Natural killer cell treated with Interleukin-12 subunit alpha and Interleukin-12 subunit beta and Interleukin-15 and Interleukin-18, amount 100 ng/mL, for 72 hours (primary cell): ENCODE measurements at regions not wholly inside any gene's neighbourhood (a gene's known extent, or its start where the extent isn't known, plus 50 kb on each side); places are given as distances from the start of the nearest gene placed in this dataset.

Experiments
- ATAC-seq, 2 donors: fragments of 150-1000 bp; cut with Tn5 transposase in 1 of 2; sonication (Bioruptor Pico), chemical (Tn5 transposase) in 1 of 2; 2 replicates each; pipeline ENCODE4 v1.10.0; 2021
- DNase-seq: peaks from one replicate; pipeline ENCODE4 v3.0.0; 2022; ENCODE audit warnings: low spot score
- H3K27ac Mint-ChIP-seq, 2 donors: 1 replicate in 1 of 2; 2 replicates in 1 of 2; pipeline ENCODE4 v1.8.0; 2022; ENCODE audit warnings: mixed read lengths in 2 of 2, mild to moderate bottlenecking in 1 of 2, moderate library complexity in 1 of 2
- H3K27me3 Mint-ChIP-seq, 2 donors: 1 replicate in 1 of 2; 2 replicates in 1 of 2; pipeline ENCODE4 v1.8.0; 2022; ENCODE audit warnings: mixed read lengths in 2 of 2
- H3K36me3 Mint-ChIP-seq: one replicate; pipeline ENCODE4 v1.8.0; 2022; ENCODE audit warnings: mixed read lengths
- H3K4me1 Mint-ChIP-seq, 2 donors: 1 replicate in 1 of 2; 2 replicates in 1 of 2; pipeline ENCODE4 v1.8.0; 2022; ENCODE audit warnings: low read depth in 2 of 2, mixed read lengths in 2 of 2, mild to moderate bottlenecking in 1 of 2
- H3K4me3 Mint-ChIP-seq: one replicate; pipeline ENCODE4 v1.8.0; 2022; ENCODE audit warnings: mixed read lengths
- H3K9me3 Mint-ChIP-seq: 2 replicates; pipeline ENCODE4 v1.8.0; 2022; ENCODE audit warnings: mixed read lengths

DNA sequence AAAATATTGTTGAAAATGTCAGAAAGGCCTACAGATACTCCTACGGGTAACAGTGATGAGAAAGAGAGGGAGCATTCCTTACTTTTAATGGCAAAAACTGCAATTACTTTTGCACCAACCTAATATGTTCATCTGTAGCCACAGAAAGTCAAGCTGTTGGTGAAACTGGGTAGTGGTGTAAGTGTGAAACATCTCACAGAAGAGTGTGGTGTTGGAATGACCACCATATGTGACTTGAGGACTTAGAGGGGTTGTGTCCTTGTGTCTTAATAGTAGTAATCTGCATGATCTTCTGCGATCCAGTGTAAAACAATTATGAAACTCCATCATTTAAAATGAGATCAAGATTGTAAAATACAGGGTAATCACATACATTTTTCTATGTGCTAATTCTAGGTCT, 320.7 kb downstream of the ADGRL2 start:
- Mint-ChIP-seq H3K36me3 (no peaks in the 10 kb centered on the region), H3K4me1 (peaks cover 0 to 4% of the 10 kb centered on the region in 2 donors), H3K27ac (no peak overlapping the region), H3K27me3 (no peaks in the 10 kb centered on the region), H3K9me3 (peaks cover 2% of the 10 kb centered on the region), H3K4me3 (no peak overlapping the region)
- no peak for ATAC-seq
- DNase-seq, result no peak

DNA sequence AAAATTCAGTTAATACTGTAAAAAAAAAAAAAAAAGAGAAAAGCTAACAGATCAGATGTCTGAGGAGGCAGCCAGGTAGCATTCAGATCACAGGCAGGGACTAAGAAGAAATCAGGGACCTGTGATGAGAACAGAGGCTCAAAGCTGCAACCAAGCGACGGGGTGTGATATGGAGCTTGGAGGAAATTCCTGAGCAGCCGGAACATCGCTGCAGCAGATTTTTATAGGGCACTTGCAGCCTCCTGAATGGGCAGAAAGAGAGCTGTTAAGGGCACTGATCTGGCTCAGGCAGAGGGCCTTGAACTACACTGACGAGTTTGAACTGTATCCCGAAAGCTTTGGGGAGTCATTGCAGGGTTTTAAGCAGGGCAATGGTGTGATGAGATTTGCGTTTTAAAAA, 315.4 kb downstream of the ADGRL2 start:
- Mint-ChIP-seq H3K27me3 (no peaks in the 10 kb centered on the region), H3K27ac (no peak overlapping the region), H3K9me3 (no peaks in the 10 kb centered on the region), H3K36me3 (no peaks in the 10 kb centered on the region), H3K4me3 (no peak overlapping the region), H3K4me1 (no peaks in the 10 kb centered on the region)
- ATAC-seq, result no peak
- no peak for DNase-seq

DNA sequence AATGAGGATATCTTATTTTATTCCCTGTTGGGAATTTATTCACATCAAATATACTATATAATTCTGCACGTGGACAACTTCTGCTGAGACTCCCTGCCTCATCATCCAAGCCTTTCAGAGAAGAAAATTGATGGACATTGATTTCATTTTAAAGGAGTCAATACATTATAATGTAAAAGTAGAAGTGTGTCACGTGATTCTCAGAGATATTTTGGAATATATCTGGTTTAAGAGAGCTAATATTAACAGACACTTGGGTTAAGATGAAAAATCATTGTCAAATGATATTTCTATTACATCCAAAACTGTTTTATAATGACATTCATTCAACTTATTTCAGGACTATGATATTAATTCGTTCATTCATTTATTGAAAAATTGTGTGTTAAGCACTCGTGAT, 314.2 kb downstream of the ADGRL2 start:
- H3K4me3 Mint-ChIP-seq, result no peak overlapping the region
- ATAC-seq, result no peak

DNA sequence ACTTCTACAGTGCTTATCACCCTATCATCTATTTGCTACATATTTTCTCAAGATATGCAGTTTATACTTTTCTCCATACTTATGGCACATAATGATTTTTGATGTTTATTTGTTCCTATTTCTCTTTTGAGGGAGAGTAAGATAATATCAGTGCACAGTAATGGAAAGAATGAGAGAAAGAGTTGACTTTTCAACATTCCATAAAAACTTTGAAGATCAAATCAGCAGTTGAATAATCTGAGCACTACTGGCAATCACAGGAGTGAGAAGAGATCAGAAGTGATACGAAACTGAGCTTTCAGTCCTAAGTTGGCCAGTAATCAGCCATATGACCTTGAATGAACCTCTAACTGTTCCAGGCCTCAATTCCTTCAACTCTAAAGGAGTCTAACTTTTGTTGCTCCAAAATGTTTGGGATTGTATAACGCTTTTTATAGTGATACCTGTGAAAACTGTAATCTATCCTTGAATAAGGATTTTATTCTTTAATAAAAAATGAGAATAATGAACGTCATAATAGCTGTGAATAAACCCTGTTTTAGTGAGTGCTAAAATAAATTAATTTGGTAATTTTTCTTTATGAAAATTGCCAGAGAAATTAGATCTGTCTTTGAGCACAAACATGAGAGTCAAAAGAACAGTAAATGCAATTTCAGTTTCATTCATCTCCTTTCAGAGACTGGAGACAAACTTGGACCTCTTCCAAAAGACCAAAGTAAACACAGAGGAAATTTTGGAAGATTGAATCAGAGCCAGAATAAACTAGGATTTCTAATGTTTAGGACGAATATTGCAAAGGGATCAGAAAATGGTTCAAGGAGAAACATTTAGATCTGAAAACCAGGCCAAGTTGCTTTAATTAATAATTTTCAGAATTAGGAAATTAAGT, 309.9 kb downstream of the ADGRL2 start:
- no peak for DNase-seq
- no peak for ATAC-seq
- H3K9me3 Mint-ChIP-seq, result no peaks in the 10 kb centered on the region
- no peaks in the 10 kb centered on the region for H3K27me3 Mint-ChIP-seq
- H3K4me1 Mint-ChIP-seq, result peaks cover 6 to 10% of the 10 kb centered on the region in 2 donors
- peaks cover 4% of the 10 kb centered on the region for H3K36me3 Mint-ChIP-seq
- no peak overlapping the region for H3K27ac Mint-ChIP-seq
- no peak overlapping the region for H3K4me3 Mint-ChIP-seq

More for the DNA sequence above, 314.2 kb downstream of the ADGRL2 start:
- Mint-ChIP-seq H3K36me3 (no peaks in the 10 kb centered on the region), H3K9me3 (no peaks in the 10 kb centered on the region), H3K27me3 (no peaks in the 10 kb centered on the region), H3K27ac (no peak overlapping the region), H3K4me1 (peaks cover 0 to 2% of the 10 kb centered on the region in 2 donors)
- no peak for DNase-seq

DNA sequence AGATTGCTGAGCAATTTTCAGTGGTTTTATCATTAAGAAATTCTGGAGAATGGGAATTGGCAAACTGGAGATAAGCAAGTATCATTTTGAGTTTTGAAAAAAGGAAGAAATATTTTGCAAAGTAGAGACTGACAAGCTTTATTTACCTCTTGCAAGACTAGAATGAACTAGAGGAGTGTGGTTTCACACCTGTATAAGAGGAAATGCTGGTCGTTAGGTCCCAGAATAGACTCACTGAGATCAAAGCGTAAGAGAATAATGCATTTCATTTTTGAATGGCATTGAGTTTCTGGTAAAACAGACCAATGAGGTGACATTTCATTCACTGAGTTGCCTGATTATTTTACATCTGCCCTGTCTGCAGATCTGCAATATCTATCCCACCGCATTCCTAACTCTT, 308.1 kb downstream of the ADGRL2 start:
- ATAC-seq (no peak), DNase-seq (no peak)
- H3K27me3 Mint-ChIP-seq, result no peaks in the 10 kb centered on the region
- peaks cover 6 to 10% of the 10 kb centered on the region in 2 donors for H3K4me1 Mint-ChIP-seq
- H3K27ac Mint-ChIP-seq, result no peak overlapping the region
- peaks cover 6% of the 10 kb centered on the region for H3K9me3 Mint-ChIP-seq
- no peak overlapping the region for H3K4me3 Mint-ChIP-seq
- H3K36me3 Mint-ChIP-seq, result peaks cover 9% of the 10 kb centered on the region

DNA sequence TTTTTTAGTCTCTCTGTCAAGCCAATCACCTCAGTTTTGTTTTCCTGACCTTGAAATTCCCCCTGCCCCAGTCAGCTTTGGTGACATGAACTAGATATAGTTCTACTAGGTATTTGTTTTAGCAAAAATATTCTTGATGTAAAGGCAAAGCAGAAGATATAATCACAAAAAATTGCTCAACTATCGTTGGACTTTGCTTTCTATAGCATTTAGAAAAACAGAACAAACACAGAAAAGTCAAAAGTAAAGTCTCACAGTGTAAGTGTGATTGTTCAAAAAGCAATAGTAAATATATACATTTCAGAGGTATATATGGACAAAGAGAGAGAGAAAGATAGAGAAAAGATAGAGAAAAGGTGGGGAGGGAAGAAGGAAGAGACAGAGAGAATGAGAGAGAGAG, 305.9 kb downstream of the ADGRL2 start:
- Mint-ChIP-seq H3K36me3 (peaks cover 17% of the 10 kb centered on the region), H3K27ac (no peak overlapping the region), H3K9me3 (peaks cover 14% of the 10 kb centered on the region), H3K4me3 (no peak overlapping the region), H3K27me3 (no peaks in the 10 kb centered on the region), H3K4me1 (peaks cover 6 to 10% of the 10 kb centered on the region in 2 donors)
- ATAC-seq (no peak), DNase-seq (no peak)

DNA sequence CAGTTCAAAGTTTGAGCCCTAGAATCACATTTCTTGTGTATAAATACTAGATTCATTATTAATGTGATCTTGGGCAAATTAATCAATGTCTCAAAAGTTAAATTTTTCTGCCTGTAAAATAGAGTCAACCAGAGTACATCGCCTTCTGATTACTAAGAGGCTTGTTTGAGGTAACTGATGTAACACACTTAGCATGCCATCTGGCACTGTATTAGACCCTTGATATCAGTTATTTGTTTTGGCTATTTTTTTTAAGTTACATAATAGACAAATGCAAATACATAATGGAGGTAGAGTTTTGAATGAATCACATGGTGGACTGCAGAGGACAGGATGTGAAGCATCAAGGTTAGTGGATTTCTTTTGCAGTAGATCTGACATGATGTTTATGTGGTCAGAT, 298.4 kb downstream of the ADGRL2 start:
- H3K4me3 Mint-ChIP-seq, result no peak overlapping the region
- H3K36me3 Mint-ChIP-seq, result peaks cover 8% of the 10 kb centered on the region
- DNase-seq (no peak), ATAC-seq (no peak)
- peaks cover 14% of the 10 kb centered on the region for H3K9me3 Mint-ChIP-seq
- H3K27ac Mint-ChIP-seq, result no peak overlapping the region
- H3K27me3 Mint-ChIP-seq, result no peaks in the 10 kb centered on the region
- H3K4me1 Mint-ChIP-seq, result no peaks in the 10 kb centered on the region

DNA sequence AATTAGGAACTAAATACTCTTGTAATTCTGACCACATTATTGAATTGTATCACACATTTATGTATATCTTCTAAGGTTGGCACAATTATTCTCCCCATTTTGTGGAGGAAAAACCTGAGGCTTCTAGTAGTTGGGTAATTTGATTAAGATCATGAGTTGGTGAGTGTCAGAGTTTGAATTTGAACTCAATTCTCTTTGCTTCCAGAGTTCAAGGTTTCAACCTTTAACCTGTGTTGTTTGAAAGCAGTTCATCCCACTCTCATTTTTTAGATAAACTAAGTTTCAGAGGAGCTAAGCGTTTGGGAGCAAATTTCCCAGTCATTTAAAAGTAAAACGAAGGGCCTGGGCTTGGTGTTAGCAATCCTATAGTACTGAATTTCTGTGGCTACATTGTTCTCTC, 293.4 kb downstream of the ADGRL2 start:
- DNase-seq, result no peak
- Mint-ChIP-seq H3K9me3 (peaks cover 5% of the 10 kb centered on the region), H3K36me3 (no peaks in the 10 kb centered on the region), H3K4me1 (no peaks in the 10 kb centered on the region), H3K27ac (no peak overlapping the region), H3K27me3 (no peaks in the 10 kb centered on the region), H3K4me3 (no peak overlapping the region)
- no peak for ATAC-seq

DNA sequence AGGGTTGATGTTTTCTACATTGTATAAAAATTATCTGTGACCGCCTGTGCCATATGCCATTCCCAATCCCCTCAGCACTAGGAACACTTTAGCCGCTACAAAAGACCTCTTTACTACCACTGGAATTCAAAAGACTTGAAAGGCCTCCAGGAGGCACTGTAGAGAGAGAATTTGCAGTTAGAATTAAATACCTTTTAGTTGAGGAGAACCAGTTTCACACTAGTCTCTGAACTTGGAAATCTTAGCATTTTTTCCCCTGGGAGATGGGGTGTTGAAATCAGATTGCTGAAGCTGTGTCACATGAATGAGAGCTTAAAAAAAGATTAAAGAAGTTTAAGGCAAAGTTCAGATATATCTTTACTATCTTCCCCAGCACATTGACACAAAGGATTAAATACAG, 291.0 kb downstream of the ADGRL2 start:
- H3K4me1 Mint-ChIP-seq, result no peaks in the 10 kb centered on the region
- H3K4me3 Mint-ChIP-seq, result no peak overlapping the region
- ATAC-seq, result no peak
- H3K27me3 Mint-ChIP-seq, result no peaks in the 10 kb centered on the region
- H3K27ac Mint-ChIP-seq, result no peak overlapping the region
- no peak for DNase-seq
- no peaks in the 10 kb centered on the region for H3K36me3 Mint-ChIP-seq
- H3K9me3 Mint-ChIP-seq, result peaks cover 5% of the 10 kb centered on the region

DNA sequence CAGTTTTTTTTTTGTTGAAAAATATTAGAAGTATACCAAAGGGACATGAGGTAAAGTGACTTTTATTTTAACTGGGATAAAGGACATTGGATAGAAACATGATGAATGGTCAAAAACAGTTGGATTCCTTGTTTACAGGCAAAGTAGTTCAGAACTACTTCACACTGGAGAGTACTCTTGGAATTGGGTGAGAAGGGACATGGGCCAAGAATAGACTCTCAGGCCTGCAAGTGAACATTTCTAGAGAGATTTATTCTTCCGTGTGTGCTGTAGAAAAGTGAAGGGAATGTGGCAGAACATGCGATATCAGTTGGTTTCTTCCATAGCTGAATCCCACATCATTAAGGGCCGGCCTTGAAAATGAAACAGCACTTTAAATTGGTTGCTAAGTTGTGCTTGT, 290.5 kb downstream of the ADGRL2 start:
- no peaks in the 10 kb centered on the region for H3K36me3 Mint-ChIP-seq
- DNase-seq (no peak), ATAC-seq (no peak)
- H3K4me3 Mint-ChIP-seq, result no peak overlapping the region
- peaks cover 5% of the 10 kb centered on the region for H3K9me3 Mint-ChIP-seq
- H3K4me1 Mint-ChIP-seq, result no peaks in the 10 kb centered on the region
- H3K27ac Mint-ChIP-seq, result no peak overlapping the region
- H3K27me3 Mint-ChIP-seq, result no peaks in the 10 kb centered on the region

DNA sequence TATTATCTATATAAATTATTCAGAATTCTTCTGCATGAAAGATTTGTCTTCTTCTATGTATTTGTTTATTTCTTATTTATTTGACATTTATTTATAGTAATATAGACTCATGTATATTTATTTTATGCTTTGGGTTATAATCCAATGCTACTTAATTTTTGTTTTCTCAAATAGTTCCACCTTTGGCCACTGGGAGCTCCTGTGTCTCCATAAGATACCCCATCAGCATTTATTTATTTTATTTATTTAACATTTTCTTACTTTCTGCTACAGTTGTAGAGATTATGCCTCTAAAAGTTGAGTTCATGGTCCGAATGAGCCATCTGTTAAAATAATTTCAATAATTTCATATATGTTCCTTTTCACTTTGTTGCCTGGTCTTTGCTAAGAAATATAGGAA, 289.4 kb downstream of the ADGRL2 start:
- Mint-ChIP-seq H3K9me3 (peaks cover 5% of the 10 kb centered on the region), H3K27me3 (no peaks in the 10 kb centered on the region)
- no peak for ATAC-seq

DNA sequence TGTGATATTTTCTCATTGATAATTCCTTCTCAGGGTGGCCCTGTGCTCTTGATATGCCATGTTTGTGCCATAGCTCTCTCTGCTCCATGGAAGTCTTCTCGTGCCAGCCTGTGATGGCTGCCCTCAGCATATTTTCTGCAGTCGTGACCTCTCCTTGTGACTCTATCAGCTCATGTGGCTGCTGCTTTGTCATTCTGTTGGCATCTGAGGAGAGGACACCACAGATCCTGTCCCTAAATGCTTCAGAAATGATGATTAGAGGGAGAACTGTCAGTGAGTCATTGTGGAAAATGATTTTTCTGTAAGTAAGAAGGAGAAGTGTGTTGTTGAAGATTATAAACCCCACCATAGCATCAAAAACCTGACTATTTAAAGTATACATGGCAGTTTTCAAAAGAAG, 286.0 kb downstream of the ADGRL2 start:
- ATAC-seq, result no peak
- H3K9me3 Mint-ChIP-seq, result no peaks in the 10 kb centered on the region
- H3K27ac Mint-ChIP-seq, result no peak overlapping the region
- no peak overlapping the region for H3K4me3 Mint-ChIP-seq
- H3K36me3 Mint-ChIP-seq, result no peaks in the 10 kb centered on the region
- H3K27me3 Mint-ChIP-seq, result no peaks in the 10 kb centered on the region
- no peaks in the 10 kb centered on the region for H3K4me1 Mint-ChIP-seq
- DNase-seq, result no peak

More for the DNA sequence above, 289.4 kb downstream of the ADGRL2 start:
- H3K4me3 Mint-ChIP-seq, result no peak overlapping the region
- H3K36me3 Mint-ChIP-seq, result no peaks in the 10 kb centered on the region
- no peak overlapping the region for H3K27ac Mint-ChIP-seq
- DNase-seq, result no peak
- H3K4me1 Mint-ChIP-seq, result no peaks in the 10 kb centered on the region

DNA sequence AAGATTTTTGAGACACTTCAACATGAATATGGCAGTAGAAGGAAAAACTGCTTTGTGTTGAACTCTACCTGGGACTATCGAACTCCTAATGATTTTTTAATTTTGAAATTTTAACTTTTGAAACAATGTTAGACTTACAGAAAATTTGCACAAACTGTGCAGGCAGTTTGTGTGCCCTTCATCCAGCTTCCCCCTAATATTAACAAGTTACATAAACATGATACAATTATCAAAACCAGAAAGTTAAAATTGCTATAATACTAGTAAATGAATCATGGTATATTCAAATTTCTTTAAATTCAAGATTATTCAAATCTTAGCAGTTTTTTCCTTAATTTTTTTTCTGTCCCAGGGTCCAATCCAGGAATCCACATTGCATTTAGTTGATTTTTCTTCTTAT, 278.9 kb downstream of the ADGRL2 start:
- no peak overlapping the region for H3K4me3 Mint-ChIP-seq
- H3K27ac Mint-ChIP-seq, result no peak overlapping the region
- H3K9me3 Mint-ChIP-seq, result peaks cover 6% of the 10 kb centered on the region
- H3K36me3 Mint-ChIP-seq, result no peaks in the 10 kb centered on the region
- no peaks in the 10 kb centered on the region for H3K27me3 Mint-ChIP-seq
- DNase-seq (no peak), ATAC-seq (no peak)
- H3K4me1 Mint-ChIP-seq, result no peaks in the 10 kb centered on the region

DNA sequence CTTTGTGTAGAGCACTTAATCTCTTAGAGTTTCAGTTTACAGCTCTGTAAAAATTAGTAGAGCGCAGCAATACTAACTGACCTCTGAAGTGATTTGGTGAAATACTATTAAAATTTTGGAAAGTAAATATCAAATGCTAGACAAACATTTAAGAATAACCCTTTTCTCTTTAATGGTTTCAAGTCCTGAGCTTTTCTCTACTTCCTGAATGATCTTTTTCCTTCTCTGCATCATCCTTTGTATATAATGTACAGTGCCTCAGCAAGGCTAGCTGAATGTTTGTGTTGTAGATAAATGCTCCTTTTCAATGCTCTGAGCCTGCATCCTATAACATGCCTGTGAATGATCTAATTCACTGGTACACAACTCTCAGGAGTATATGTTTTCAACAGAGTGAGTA, 272.9 kb downstream of the ADGRL2 start:
- no peak for DNase-seq
- Mint-ChIP-seq H3K9me3 (peaks cover 4% of the 10 kb centered on the region), H3K27me3 (no peaks in the 10 kb centered on the region), H3K4me1 (no peaks in the 10 kb centered on the region), H3K36me3 (peaks cover 6% of the 10 kb centered on the region), H3K4me3 (no peak overlapping the region), H3K27ac (no peak overlapping the region)
- no peak for ATAC-seq

DNA sequence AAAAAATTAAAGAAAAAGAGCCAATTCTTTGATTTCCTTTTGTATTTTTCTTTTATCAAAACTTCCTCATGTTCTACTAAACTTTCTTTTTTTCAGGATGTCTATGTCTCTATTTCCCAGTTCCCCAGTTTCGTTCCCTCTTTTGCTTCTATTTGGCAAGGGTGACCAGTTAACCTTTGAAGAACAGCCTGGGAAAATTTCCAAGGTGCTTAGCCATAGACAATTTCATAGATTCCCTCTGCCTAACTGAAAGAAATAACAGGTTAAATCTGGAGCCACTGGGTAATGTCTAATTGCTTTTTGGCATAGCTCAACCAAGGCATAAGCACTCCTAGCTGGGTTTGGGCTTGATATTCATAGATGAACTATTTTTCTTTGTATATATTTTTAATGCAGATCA, 272.3 kb downstream of the ADGRL2 start:
- Mint-ChIP-seq H3K9me3 (peaks cover 4% of the 10 kb centered on the region), H3K4me3 (no peak overlapping the region), H3K27ac (no peak overlapping the region), H3K4me1 (no peaks in the 10 kb centered on the region), H3K36me3 (peaks cover 6% of the 10 kb centered on the region), H3K27me3 (no peaks in the 10 kb centered on the region)
- ATAC-seq (no peak), DNase-seq (no peak)
